ENCODE measurements at regions not wholly inside any gene's neighbourhood (a gene's known extent, or its start where the extent isn't known, plus 50 kb on each side); places are given as distances from the start of the nearest gene placed in this dataset.

DNA sequence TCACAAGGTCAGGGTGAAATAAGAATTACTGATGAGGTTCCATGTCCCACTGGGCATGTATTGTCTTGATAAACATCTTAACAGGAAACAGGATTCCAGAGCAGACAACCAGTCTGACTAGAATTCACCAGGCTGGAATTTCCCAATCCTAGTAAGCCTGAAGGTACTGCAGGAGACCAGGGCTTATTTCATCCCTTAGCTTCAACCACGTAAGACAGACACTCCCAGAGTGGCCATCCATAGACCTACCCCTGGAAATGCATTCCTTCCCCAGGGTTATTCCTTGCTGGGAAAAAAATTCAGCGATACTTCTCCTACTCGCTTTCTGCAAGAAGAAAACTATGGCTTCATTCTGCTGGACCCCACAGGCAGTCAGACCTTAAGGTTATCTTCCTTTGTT, 785.4 kb downstream of the NR2F1-AS1 start:
- Mint-ChIP-seq H3K36me3 (peaks cover 0 to 3% (median 0%) of the 10 kb centered on the region in 3 donors), H3K27ac (no peak overlapping the region), H3K4me3 (no peak overlapping the region), H3K9me3 (peaks cover 6 to 60% (median 30%) of the 10 kb centered on the region in 6 donors), H3K27me3 (ENCODE audit: low read depth in 3 of 3) (no peaks in the 10 kb centered on the region), H3K4me1 (no peaks in the 10 kb centered on the region)
- DNase-seq = no peak

DNA sequence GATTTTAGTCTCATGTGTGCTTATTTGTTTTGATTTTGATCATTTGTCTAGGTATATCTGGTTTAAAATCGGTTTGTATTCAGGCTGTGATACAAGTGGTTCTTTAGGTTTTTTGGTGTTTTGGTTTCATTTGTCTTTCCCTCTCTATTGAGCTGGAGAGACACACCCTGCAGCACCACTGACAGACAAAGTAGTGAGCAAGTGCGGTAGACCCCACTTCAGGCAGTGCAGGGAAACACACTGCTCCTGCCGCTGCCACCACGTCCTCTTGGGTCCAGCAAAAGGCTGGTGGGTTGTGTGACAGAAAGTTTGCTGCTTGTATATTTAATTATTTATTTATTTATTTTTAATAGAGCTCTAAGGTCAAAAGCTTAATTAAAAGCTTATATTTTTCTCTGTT, 801.0 kb downstream of the NR2F1-AS1 start:
- H3K9me3 Mint-ChIP-seq = peaks cover 0 to 31% (median 5%) of the 10 kb centered on the region in 6 donors
- no peak overlapping the region for H3K4me3 Mint-ChIP-seq
- H3K27me3 Mint-ChIP-seq (ENCODE audit: low read depth in 3 of 3) = peaks cover 0 to 4% (median 2%) of the 10 kb centered on the region in 3 donors
- no peak overlapping the region for H3K27ac Mint-ChIP-seq
- no peaks in the 10 kb centered on the region for H3K36me3 Mint-ChIP-seq
- DNase-seq = no peak
- H3K4me1 Mint-ChIP-seq = no peaks in the 10 kb centered on the region

DNA sequence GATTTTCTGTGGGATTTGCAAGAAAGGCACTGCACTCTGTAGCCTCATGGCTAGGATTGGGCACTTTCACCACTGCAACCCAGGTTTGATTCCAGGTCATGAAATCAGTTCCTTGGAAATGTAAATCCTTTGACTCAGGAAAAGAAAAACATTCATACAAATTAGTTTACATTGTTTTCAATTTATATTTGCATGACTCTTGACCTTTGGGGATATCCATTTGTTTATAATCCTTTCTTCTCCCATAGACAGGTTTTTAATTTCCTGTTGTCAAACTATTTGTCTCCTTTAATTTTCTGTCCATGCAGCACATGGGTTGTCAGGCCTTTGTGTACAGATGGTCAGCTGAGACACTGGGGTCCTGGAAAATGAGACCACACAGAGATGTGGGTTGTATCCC, 801.5 kb downstream of the NR2F1-AS1 start:
- Mint-ChIP-seq H3K4me3 (no peak overlapping the region), H3K27me3 (ENCODE audit: low read depth in 3 of 3) (peaks cover 0 to 4% (median 2%) of the 10 kb centered on the region in 3 donors), H3K4me1 (no peaks in the 10 kb centered on the region), H3K9me3 (peaks cover 0 to 34% (median 6%) of the 10 kb centered on the region in 6 donors), H3K36me3 (no peaks in the 10 kb centered on the region), H3K27ac (no peak overlapping the region)
- no peak for DNase-seq

DNA sequence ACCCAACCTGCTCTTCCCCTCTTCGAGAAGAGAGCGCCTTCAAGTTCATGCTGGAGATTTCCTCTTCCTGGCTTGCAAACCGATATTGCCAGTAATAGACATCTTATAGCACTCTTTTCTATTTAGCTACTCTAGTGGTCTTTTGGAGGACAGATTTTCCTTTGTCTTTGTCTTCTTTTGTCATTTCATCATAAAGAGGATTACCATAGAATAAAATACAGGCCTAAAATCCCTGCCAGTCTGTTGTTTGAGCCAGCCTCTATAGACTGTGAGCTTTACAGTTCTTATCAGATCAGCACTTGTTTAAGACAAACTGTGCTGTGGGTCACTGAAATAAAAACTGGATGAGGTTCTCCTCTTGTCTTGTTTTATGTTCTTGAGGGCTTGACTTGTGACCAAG, 802.8 kb downstream of the NR2F1-AS1 start:
- Mint-ChIP-seq H3K4me3 (no peak overlapping the region), H3K9me3 (peaks cover 0 to 34% (median 6%) of the 10 kb centered on the region in 6 donors), H3K27me3 (ENCODE audit: low read depth in 3 of 3) (peaks cover 0 to 2% (median 2%) of the 10 kb centered on the region in 3 donors), H3K36me3 (no peaks in the 10 kb centered on the region), H3K4me1 (no peaks in the 10 kb centered on the region), H3K27ac (no peak overlapping the region)
- no peak for DNase-seq

DNA sequence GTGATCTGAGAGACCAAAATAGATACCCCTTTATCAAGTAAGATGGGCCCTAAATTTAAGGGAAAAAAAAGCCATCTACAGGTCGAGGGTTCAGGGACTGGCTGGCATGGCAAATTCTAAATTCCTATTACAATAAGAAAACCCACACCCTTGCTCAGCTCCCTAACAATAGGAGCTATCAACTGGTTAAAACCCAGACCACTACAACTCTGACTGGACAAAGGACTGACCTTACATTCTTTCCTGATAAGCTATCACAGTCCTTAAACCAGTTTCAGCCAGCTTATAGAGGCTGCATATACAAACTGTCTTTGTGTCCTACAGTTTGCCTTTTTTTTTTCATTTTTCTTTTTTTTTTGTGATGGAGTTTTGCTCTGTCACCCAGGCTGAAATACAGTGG, 803.6 kb downstream of the NR2F1-AS1 start:
- H3K9me3 Mint-ChIP-seq = peaks cover 0 to 31% (median 6%) of the 10 kb centered on the region in 6 donors

DNA sequence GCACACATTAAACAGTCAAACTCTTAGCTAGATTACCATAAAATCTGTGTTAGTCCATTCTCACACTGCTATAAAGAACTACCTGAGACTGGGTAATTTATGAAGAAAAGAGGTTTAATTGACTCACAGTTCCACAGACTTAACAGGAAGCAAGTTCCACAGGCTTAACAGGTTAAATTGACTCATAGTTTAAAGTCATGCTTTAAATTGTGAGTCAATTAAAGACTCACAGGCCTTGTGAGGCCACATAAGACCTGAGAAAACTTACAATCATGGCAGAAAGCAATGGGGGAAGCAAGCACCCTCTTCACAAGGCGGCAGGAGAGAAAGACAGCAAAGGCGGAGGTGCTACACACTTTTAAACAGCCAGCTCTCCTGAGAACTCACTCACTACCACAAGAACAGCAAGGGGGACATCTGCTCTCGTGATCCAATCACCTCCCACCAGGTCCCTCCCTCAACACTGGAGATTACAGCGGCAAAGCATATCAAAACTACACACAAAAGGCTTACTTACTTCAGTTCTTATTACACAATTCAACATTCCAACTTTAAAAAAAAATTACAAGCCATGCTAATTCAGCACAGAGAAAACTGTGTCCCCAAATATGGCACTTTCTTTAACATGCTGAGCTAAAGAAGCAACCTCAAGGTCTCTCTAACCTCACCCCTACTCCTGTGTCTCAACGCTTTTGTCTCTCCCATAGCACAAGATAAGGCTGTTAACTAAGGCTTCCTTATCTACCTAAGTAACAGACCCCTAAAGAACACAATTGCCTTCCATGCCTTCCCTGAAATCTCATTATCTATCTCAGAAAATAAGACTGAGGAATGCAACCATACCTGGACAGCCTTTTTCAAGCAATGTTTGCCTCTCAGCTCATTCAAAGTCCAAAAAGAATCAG, 805.1 kb downstream of the NR2F1-AS1 start:
- no peak for DNase-seq
- Mint-ChIP-seq H3K27me3 (ENCODE audit: low read depth in 3 of 3) (peaks cover 0 to 2% (median 2%) of the 10 kb centered on the region in 3 donors), H3K27ac (no peak overlapping the region), H3K4me3 (no peak overlapping the region), H3K9me3 (peaks cover 2 to 37% (median 9%) of the 10 kb centered on the region in 6 donors), H3K36me3 (no peaks in the 10 kb centered on the region), H3K4me1 (no peaks in the 10 kb centered on the region)

More for the DNA sequence above, 803.6 kb downstream of the NR2F1-AS1 start:
- Mint-ChIP-seq H3K36me3 (no peaks in the 10 kb centered on the region), H3K27ac (no peak overlapping the region), H3K4me3 (no peak overlapping the region), H3K27me3 (ENCODE audit: low read depth in 3 of 3) (peaks cover 0 to 2% (median 2%) of the 10 kb centered on the region in 3 donors), H3K4me1 (no peaks in the 10 kb centered on the region)
- DNase-seq = no peak

DNA sequence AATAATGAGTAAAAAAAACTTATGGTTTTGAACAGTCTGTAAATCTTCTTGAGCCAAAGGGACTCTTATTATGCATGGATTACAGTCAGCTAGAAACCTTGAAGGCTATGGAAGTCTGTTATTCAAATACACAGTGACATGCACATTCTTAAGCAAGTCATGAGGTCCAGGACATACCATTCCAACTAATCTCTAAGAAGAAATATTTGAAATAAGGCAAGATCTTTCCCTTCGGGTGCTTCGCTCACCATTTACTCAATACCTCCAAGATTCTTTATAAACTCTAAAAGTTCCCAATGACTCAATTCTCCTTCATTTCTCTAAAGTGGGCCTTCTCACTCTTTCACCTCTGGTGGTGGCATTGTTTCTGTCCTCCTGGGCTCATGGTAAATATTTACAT, 811.0 kb downstream of the NR2F1-AS1 start:
- DNase-seq = no peak
- peaks cover 4 to 20% (median 6%) of the 10 kb centered on the region in 6 donors for H3K9me3 Mint-ChIP-seq
- H3K4me3 Mint-ChIP-seq = no peak overlapping the region
- H3K27me3 Mint-ChIP-seq (ENCODE audit: low read depth in 3 of 3) = no peaks in the 10 kb centered on the region
- no peak overlapping the region for H3K27ac Mint-ChIP-seq
- H3K4me1 Mint-ChIP-seq = no peaks in the 10 kb centered on the region
- H3K36me3 Mint-ChIP-seq = no peaks in the 10 kb centered on the region

DNA sequence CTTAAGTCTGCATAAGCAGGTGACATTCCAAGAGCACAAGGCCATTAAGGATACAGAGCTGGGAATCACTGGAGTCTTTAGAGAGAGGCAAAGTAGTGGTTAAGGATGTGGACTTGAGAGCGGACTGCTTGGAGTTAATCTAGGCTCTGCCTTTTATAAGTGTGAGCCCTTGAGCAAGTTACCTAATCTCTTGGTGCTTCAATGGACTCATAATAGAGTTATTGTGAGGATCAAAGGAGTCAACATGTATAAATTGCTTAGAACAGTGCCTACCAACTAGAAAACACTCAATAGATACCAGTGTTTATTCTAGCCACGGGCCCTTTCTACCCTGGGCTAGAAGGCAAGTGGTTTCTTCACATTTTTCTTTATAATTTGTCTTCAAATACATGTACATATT, 819.4 kb downstream of the NR2F1-AS1 start:
- Mint-ChIP-seq H3K27me3 (ENCODE audit: low read depth in 3 of 3) (no peaks in the 10 kb centered on the region), H3K36me3 (no peaks in the 10 kb centered on the region), H3K4me1 (no peaks in the 10 kb centered on the region), H3K27ac (no peak overlapping the region), H3K4me3 (no peak overlapping the region), H3K9me3 (peaks cover 0 to 7% (median 3%) of the 10 kb centered on the region in 6 donors)
- no peak for DNase-seq

DNA sequence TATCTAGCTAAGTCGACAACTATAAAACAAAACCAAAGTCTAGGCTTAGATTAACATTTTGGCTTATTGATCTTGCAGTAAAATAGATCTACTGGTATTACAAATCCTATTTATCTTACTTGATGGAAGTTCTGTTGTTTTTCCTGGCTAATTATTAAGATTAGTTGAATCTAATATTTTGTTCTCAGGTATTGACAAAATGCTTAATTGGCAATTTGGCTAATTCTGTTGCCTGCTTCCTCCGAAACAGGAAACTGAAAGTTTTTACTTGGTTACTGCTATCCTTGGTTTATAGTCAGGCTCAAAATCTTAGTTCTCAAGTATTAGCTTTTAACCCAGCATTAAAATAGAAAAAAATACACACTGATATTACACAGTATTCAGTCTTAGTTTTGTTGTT, 820.5 kb downstream of the NR2F1-AS1 start:
- no peak for DNase-seq
- Mint-ChIP-seq H3K4me1 (no peaks in the 10 kb centered on the region), H3K36me3 (no peaks in the 10 kb centered on the region), H3K27me3 (ENCODE audit: low read depth in 3 of 3) (no peaks in the 10 kb centered on the region), H3K27ac (no peak overlapping the region), H3K9me3 (peaks cover 2 to 7% (median 3%) of the 10 kb centered on the region in 6 donors), H3K4me3 (no peak overlapping the region)

DNA sequence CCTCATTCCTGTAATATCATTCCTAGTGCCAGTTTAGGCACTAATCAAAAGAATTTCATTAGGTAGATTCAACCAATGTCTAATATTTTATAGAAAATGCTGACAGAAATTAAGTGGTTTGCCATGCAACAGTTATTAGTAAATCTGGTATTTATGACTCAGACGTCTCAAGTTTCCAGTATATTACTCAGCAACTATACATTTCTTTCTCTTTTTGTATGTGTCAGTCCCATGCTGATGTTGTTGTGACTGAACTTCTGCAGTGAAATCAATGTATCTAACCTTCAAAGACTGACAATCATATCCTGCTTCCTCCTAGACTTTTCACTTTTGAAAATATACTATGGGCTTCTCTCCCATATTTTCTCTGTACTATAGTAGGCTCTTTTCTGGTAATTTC, 822.5 kb downstream of the NR2F1-AS1 start:
- Mint-ChIP-seq H3K27ac (no peak overlapping the region), H3K9me3 (peaks cover 4 to 11% (median 6%) of the 10 kb centered on the region in 6 donors), H3K4me3 (no peak overlapping the region), H3K27me3 (ENCODE audit: low read depth in 3 of 3) (no peaks in the 10 kb centered on the region), H3K36me3 (no peaks in the 10 kb centered on the region), H3K4me1 (no peaks in the 10 kb centered on the region)
- no peak for DNase-seq

DNA sequence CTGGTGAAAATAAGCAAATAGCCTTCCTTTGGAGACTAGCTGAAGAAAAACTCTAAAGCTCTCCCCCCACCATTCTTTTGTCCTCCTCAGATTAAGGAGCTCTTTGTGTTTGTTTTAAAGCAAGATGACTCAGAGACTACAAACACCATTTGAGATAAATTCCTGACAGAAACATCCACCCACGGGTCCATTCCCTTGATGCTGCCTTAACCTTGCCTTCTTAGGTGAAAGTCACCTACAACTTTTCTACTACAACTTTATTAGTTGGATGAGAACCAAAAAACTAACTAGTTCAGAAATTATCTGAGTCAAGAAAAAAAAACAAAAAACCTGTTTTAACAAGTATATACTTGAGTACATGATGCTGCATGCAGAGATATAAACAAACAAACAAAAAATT, 831.1 kb downstream of the NR2F1-AS1 start:
- H3K4me3 Mint-ChIP-seq = no peak overlapping the region
- no peaks in the 10 kb centered on the region for H3K27me3 Mint-ChIP-seq (ENCODE audit: low read depth in 3 of 3)
- peaks cover 5 to 35% (median 7%) of the 10 kb centered on the region in 6 donors for H3K9me3 Mint-ChIP-seq
- H3K27ac Mint-ChIP-seq = no peak overlapping the region
- no peaks in the 10 kb centered on the region for H3K4me1 Mint-ChIP-seq
- peaks cover 0 to 4% (median 0%) of the 10 kb centered on the region in 3 donors for H3K36me3 Mint-ChIP-seq
- DNase-seq = no peak

DNA sequence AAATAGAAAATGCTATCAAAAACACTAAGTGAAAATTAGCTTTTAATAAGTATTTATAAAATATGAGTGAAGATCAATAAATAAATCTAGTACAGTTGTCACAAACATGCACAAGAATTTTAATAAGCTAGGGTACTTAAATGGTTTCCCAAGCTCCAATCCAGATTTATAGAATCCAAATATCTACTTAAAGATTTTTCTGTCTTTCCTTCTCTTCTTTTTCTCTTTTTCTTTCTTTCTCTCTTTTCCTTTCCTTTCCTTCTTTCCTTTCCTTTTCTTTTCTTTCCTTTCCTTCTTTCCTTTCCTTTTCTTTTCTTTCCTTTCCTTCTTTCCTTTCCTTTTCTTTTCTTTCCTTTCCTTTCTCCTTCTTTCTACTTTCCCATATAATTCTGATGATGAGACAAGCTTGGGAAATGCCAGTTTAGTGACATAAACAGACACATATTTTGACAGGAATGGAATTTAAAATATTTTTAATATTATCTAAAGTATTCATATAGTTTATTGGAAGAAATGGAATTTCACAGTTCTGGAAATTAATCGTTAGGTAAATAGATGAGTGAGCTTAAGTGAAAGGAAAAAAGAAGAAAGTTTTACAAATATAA, 832.8 kb downstream of the NR2F1-AS1 start:
- DNase-seq = no peak
- H3K27ac Mint-ChIP-seq = no peak overlapping the region
- no peak overlapping the region for H3K4me3 Mint-ChIP-seq
- H3K27me3 Mint-ChIP-seq (ENCODE audit: low read depth in 3 of 3) = no peaks in the 10 kb centered on the region
- H3K4me1 Mint-ChIP-seq = no peaks in the 10 kb centered on the region
- peaks cover 2 to 24% (median 7%) of the 10 kb centered on the region in 6 donors for H3K9me3 Mint-ChIP-seq
- peaks cover 0 to 4% (median 0%) of the 10 kb centered on the region in 3 donors for H3K36me3 Mint-ChIP-seq

DNA sequence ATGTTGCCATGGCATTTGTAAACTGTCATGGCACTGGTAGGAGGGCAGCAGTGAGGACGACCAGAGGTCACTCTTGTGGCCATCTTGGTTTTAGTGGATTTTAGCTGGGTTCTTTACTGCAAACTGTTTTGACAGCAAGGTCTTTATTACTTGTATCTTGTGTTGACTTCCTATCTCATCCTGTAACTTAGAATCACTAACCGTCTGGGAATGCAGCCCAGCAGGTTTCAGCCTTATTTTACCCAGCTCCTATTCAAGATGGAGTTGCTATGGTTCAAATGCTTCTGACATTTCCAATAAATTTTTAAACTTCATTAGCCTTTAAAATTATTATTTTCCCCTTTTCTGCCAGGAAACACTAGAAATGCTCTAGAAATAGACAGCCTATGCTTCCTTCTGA, 839.1 kb downstream of the NR2F1-AS1 start:
- Mint-ChIP-seq H3K27ac (no peak overlapping the region), H3K4me1 (no peaks in the 10 kb centered on the region), H3K9me3 (peaks cover 3 to 15% (median 6%) of the 10 kb centered on the region in 6 donors), H3K36me3 (peaks cover 0 to 4% (median 0%) of the 10 kb centered on the region in 3 donors), H3K4me3 (no peak overlapping the region), H3K27me3 (ENCODE audit: low read depth in 3 of 3) (peaks cover 0 to 3% (median 2%) of the 10 kb centered on the region in 3 donors)
- DNase-seq = no peak

DNA sequence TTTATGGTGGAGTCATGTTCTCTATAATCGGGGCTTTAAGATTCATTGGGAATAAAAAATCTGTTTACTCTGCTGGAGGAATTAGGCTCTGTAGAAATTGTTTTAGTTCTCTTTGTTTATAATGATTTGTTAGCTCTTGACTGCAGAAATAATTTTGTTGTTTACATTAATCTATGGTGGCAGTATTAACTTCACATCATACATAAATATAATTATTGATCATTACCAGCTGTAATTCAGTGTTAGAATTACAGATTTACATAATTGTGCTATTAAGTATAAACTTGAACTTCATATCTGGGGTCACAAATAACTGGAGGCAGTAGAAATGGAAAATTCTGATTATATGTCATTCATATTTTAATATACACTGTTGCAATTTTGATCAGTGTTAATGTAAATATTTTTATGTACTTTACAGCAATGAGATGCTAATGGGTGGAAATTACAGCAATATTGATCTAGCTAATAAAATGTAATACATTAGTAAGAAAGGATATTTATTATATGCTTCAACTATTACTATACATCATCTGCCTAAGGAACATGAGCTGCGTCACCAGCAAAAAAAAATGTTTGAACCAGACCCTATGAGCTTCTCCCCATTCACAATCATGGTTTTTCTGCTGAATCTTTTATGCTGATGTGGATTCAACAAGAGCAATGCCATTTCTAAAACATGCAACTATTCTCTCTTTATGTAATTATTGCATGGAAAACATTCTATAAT, 846.6 kb downstream of the NR2F1-AS1 start:
- H3K36me3 Mint-ChIP-seq = no peaks in the 10 kb centered on the region
- DNase-seq = no peak

More for the DNA sequence above, 846.6 kb downstream of the NR2F1-AS1 start:
- H3K4me3 Mint-ChIP-seq = no peak overlapping the region
- H3K4me1 Mint-ChIP-seq = no peaks in the 10 kb centered on the region
- H3K9me3 Mint-ChIP-seq = peaks cover 0 to 35% (median 6%) of the 10 kb centered on the region in 6 donors
- H3K27me3 Mint-ChIP-seq (ENCODE audit: low read depth in 3 of 3) = peaks cover 0 to 2% (median 1%) of the 10 kb centered on the region in 3 donors
- H3K27ac Mint-ChIP-seq = no peak overlapping the region

Data from immature natural killer cell (primary cell).